ENCODE measurements at regions not wholly inside any gene's neighbourhood (a gene's known extent, or its start where the extent isn't known, plus 50 kb on each side); places are given as distances from the start of the nearest gene placed in this dataset.
"Not testable (repeated sequence)": the region's sequence is repeated elsewhere in the genome, so short reads cannot be mapped to it uniquely, and the experiment has no call there.

- H3K4me3 Mint-ChIP-seq; H3K79me1 ChIP-seq (ENCODE audit: insufficient read depth, low read depth, low read length, poor library complexity, severe bottlenecking); H2BK15ac ChIP-seq (ENCODE audit: low read depth, low read length); H3K27ac ChIP-seq (ENCODE audit: insufficient read length, low read depth, low read length); H2AFZ ChIP-seq (ENCODE audit: low read length); H3K56ac ChIP-seq (ENCODE audit: insufficient read length, low read depth, low read length); H3K27me3 Mint-ChIP-seq (ENCODE audit: low read depth); H3K14ac ChIP-seq (ENCODE audit: insufficient read depth, low read length); H2AK5ac ChIP-seq (ENCODE audit: insufficient read length, low read length); H3T11ph ChIP-seq (ENCODE audit: low read length); H3K27me3 ChIP-seq (ENCODE audit: insufficient read depth, low read length); H3K18ac ChIP-seq (ENCODE audit: insufficient read length, low read depth, low read length); H2BK120ac ChIP-seq (ENCODE audit: low read depth, low read length, poor library complexity, severe bottlenecking); H3K79me2 ChIP-seq (ENCODE audit: insufficient read depth, low read length); H3K23ac ChIP-seq (ENCODE audit: insufficient read length, low read depth, low read length); H2BK5ac ChIP-seq (ENCODE audit: insufficient read length, low read length); H3K23me2 ChIP-seq (ENCODE audit: insufficient read length, low read depth, low read length, poor library complexity, severe bottlenecking); H4K20me1 ChIP-seq (ENCODE audit: control insufficient read depth, insufficient read depth, insufficient read length); H3K4me1 Mint-ChIP-seq; H4K8ac ChIP-seq (replicated peaks; ENCODE audit: insufficient read length, low read depth, low read length); H3K9ac ChIP-seq (ENCODE audit: extremely low read depth, insufficient read length, low read length); H2BK12ac ChIP-seq (ENCODE audit: insufficient read length, low read depth, low read length); H2BK20ac ChIP-seq (ENCODE audit: low read depth, low read length, poor library complexity, severe bottlenecking); H4K91ac ChIP-seq (ENCODE audit: insufficient read length, low read depth, low read length); H3K4me2 ChIP-seq (ENCODE audit: insufficient read depth, insufficient read length, low read length); H3K4ac ChIP-seq (ENCODE audit: low read depth, low read length); H4K5ac ChIP-seq (ENCODE audit: insufficient read length, low read depth, low read length); H3K27ac Mint-ChIP-seq; H3K4me1 ChIP-seq (ENCODE audit: insufficient read depth, low read length); DNase-seq: not testable (repeated sequence)
- Mint-ChIP-seq H3K36me3 (ENCODE audit: insufficient read depth in 1 of 3, low read depth in 3 of 3) (peaks cover 0 to 36% (median 15%) of the 10 kb centered on the region in 3 experiments), H3K9me3 (peaks cover 72 to 80% of the 10 kb centered on the region in 2 experiments)
- WGBS (ENCODE audit: extremely low coverage, insufficient read length, low lambda C conversion rate), result no CpG with 5 or more reads among the region's 4 CpGs
- peaks cover 54% of the 10 kb centered on the region for H3K9me3 ChIP-seq (ENCODE audit: control insufficient read depth, low read depth, low read length)
These were observed 4759.1 kb upstream of the OR11H1 start for GRCh38 chr22:10768875-10769274.

- not testable (repeated sequence) for H3K4me3 Mint-ChIP-seq; H3K27ac Mint-ChIP-seq; H3K14ac ChIP-seq (ENCODE audit: insufficient read depth, low read length); H2BK20ac ChIP-seq (ENCODE audit: low read depth, low read length, poor library complexity, severe bottlenecking); H2BK5ac ChIP-seq (ENCODE audit: insufficient read length, low read length); H3K4me1 Mint-ChIP-seq; H3K79me1 ChIP-seq (ENCODE audit: insufficient read depth, low read depth, low read length, poor library complexity, severe bottlenecking); H2AFZ ChIP-seq (ENCODE audit: low read length); H3K18ac ChIP-seq (ENCODE audit: insufficient read length, low read depth, low read length); H3K23ac ChIP-seq (ENCODE audit: insufficient read length, low read depth, low read length); H2BK12ac ChIP-seq (ENCODE audit: insufficient read length, low read depth, low read length); H4K91ac ChIP-seq (ENCODE audit: insufficient read length, low read depth, low read length); H3K9ac ChIP-seq (ENCODE audit: extremely low read depth, insufficient read length, low read length); H3K4me1 ChIP-seq (ENCODE audit: insufficient read depth, low read length); H3K27ac ChIP-seq (ENCODE audit: insufficient read length, low read depth, low read length); H4K20me1 ChIP-seq (ENCODE audit: control insufficient read depth, insufficient read depth, insufficient read length); H2BK120ac ChIP-seq (ENCODE audit: low read depth, low read length, poor library complexity, severe bottlenecking); H3K79me2 ChIP-seq (ENCODE audit: insufficient read depth, low read length); H3K23me2 ChIP-seq (ENCODE audit: insufficient read length, low read depth, low read length, poor library complexity, severe bottlenecking); H3K4ac ChIP-seq (ENCODE audit: low read depth, low read length); H3K27me3 ChIP-seq (ENCODE audit: insufficient read depth, low read length); H3K27me3 Mint-ChIP-seq (ENCODE audit: low read depth); H2BK15ac ChIP-seq (ENCODE audit: low read depth, low read length); DNase-seq; H4K8ac ChIP-seq (replicated peaks; ENCODE audit: insufficient read length, low read depth, low read length); H4K5ac ChIP-seq (ENCODE audit: insufficient read length, low read depth, low read length); H3T11ph ChIP-seq (ENCODE audit: low read length); H3K56ac ChIP-seq (ENCODE audit: insufficient read length, low read depth, low read length); H2AK5ac ChIP-seq (ENCODE audit: insufficient read length, low read length); H3K4me2 ChIP-seq (ENCODE audit: insufficient read depth, insufficient read length, low read length)
- Mint-ChIP-seq H3K36me3 (ENCODE audit: insufficient read depth in 1 of 3, low read depth in 3 of 3) (peaks cover 8 to 50% (median 24%) of the 10 kb centered on the region in 3 experiments), H3K9me3 (peaks cover 81 to 86% of the 10 kb centered on the region in 2 experiments)
- peaks cover 73% of the 10 kb centered on the region for H3K9me3 ChIP-seq (ENCODE audit: control insufficient read depth, low read depth, low read length)
These were observed 4756.2 kb upstream of the OR11H1 start for GRCh38 chr22:10771744-10772143.
